Epithelial cell of esophagus (primary cell): ENCODE measurements at regions not wholly inside any gene's neighbourhood (a gene's known extent, or its start where the extent isn't known, plus 50 kb on each side); places are given as distances from the start of the nearest gene placed in this dataset.
"Not testable (repeated sequence)": the region's sequence is repeated elsewhere in the genome, so short reads cannot be mapped to it uniquely, and the experiment has no call there.

ENCODE experiments used
- DNase-seq: peaks from one replicate; pipeline ENCODE4 v3.0.0; 2010; ENCODE audit warnings: low read depth
- H3K4me3 ChIP-seq: 2 replicates; pipeline ENCODE4 v1.5.1; 2011; ENCODE audit warnings: mild to moderate bottlenecking, low read length, control low read depth
- CTCF ChIP-seq: IDR thresholded peaks from 2 replicates; pipeline ENCODE4 v1.5.1; 2011; ENCODE audit warnings: low read depth, mild to moderate bottlenecking, low read length, control low read depth, inconsistent platforms; ENCODE audit not compliant: insufficient read depth; ENCODE audit errors: missing control alignments

GRCh38 chr2:195575016-195575415, 82.0 kb upstream of the SLC39A10 start:
- no peak overlapping the region for H3K4me3 ChIP-seq
- TF ChIP-seq CTCF: no peak
- DNase-seq: no peak

- no peak for DNase-seq
- no peak for TF ChIP-seq CTCF
- H3K4me3 ChIP-seq: no peak overlapping the region
Observed at GRCh38 chr2:195574312-195574711, 82.7 kb upstream of the SLC39A10 start.

GRCh38 chr2:195572895-195573683, 83.9 kb upstream of the SLC39A10 start:
- H3K4me3 ChIP-seq: no peak overlapping the region
- no peak for TF ChIP-seq CTCF
- DNase-seq: peak; percentile 27

GRCh38 chr2:195570329-195570728, 86.7 kb upstream of the SLC39A10 start:
- no peak for DNase-seq
- no peak overlapping the region for H3K4me3 ChIP-seq
- no peak for TF ChIP-seq CTCF

- no peak for TF ChIP-seq CTCF
- H3K4me3 ChIP-seq: no peak overlapping the region
- DNase-seq: no peak
Observed at GRCh38 chr2:195569255-195569654, 87.8 kb upstream of the SLC39A10 start.

GRCh38 chr2:195564625-195565135, 92.3 kb upstream of the SLC39A10 start:
- not testable (repeated sequence) for DNase-seq

GRCh38 chr2:195563857-195564512, 93.0 kb upstream of the SLC39A10 start:
- no peak for TF ChIP-seq CTCF
- peak; percentile 61 for DNase-seq
- no peak overlapping the region for H3K4me3 ChIP-seq

More at GRCh38 chr2:195564625-195565135, 92.3 kb upstream of the SLC39A10 start:
- not testable (repeated sequence) for H3K4me3 ChIP-seq
